ENCODE measurements at regions not wholly inside any gene's neighbourhood (a gene's known extent, or its start where the extent isn't known, plus 50 kb on each side); places are given as distances from the start of the nearest gene placed in this dataset.

- H3K4me3 ChIP-seq (ENCODE audit: severe bottlenecking) = no peak overlapping the region
- no peaks in the 10 kb centered on the region for H3K36me3 ChIP-seq (ENCODE audit: low read depth)
- H3K4me1 ChIP-seq (ENCODE audit: insufficient read depth, poor library complexity, severe bottlenecking) = no peaks in the 10 kb centered on the region
- no peak for TF ChIP-seq CTCF (IDR thresholded peaks at IDR 0.05; ENCODE audit: poor library complexity, severe bottlenecking)
- H3K27ac ChIP-seq (ENCODE audit: poor library complexity, severe bottlenecking) = no peak overlapping the region
- DNase-seq (ENCODE audit: low spot score) (no peak), ATAC-seq (ENCODE audit: low read depth) (no peak)
- H3K27me3 ChIP-seq (ENCODE audit: insufficient read depth, poor library complexity, severe bottlenecking) = no peaks in the 10 kb centered on the region
- no peaks in the 10 kb centered on the region for H3K9me3 ChIP-seq (ENCODE audit: severe bottlenecking)
These were observed 64.3 kb upstream of the PRSS16 start for GRCh38 chr6:27183060-27183832.

- DNase-seq (ENCODE audit: low spot score) (no peak), ATAC-seq (ENCODE audit: low read depth) (no peak)
- no peaks in the 10 kb centered on the region for H3K36me3 ChIP-seq (ENCODE audit: low read depth)
- no peaks in the 10 kb centered on the region for H3K9me3 ChIP-seq (ENCODE audit: severe bottlenecking)
- peak overlapping the region; percentile 79 for H3K27ac ChIP-seq (ENCODE audit: poor library complexity, severe bottlenecking)
- H3K27me3 ChIP-seq (ENCODE audit: insufficient read depth, poor library complexity, severe bottlenecking) = no peaks in the 10 kb centered on the region
- no peak for TF ChIP-seq CTCF (IDR thresholded peaks at IDR 0.05; ENCODE audit: poor library complexity, severe bottlenecking)
- H3K4me3 ChIP-seq (ENCODE audit: severe bottlenecking) = peak overlapping the region; percentile 54
- H3K4me1 ChIP-seq (ENCODE audit: insufficient read depth, poor library complexity, severe bottlenecking) = no peaks in the 10 kb centered on the region
These were observed 60.1 kb upstream of the PRSS16 start for GRCh38 chr6:27187231-27188060.

GRCh38 chr6:27188061-27188884 lies 59.2 kb upstream of the PRSS16 start:
- no peak for TF ChIP-seq CTCF (IDR thresholded peaks at IDR 0.05; ENCODE audit: poor library complexity, severe bottlenecking)
- H3K9me3 ChIP-seq (ENCODE audit: severe bottlenecking) = no peaks in the 10 kb centered on the region
- H3K4me1 ChIP-seq (ENCODE audit: insufficient read depth, poor library complexity, severe bottlenecking) = no peaks in the 10 kb centered on the region
- ATAC-seq (ENCODE audit: low read depth) (peak; percentile 87), DNase-seq (ENCODE audit: low spot score) (no peak)
- H3K27ac ChIP-seq (ENCODE audit: poor library complexity, severe bottlenecking) = peak overlapping the region; percentile 79
- no peaks in the 10 kb centered on the region for H3K36me3 ChIP-seq (ENCODE audit: low read depth)
- peak overlapping the region; percentile 54 for H3K4me3 ChIP-seq (ENCODE audit: severe bottlenecking)
- H3K27me3 ChIP-seq (ENCODE audit: insufficient read depth, poor library complexity, severe bottlenecking) = no peaks in the 10 kb centered on the region

- Histone ChIP-seq H3K36me3 (ENCODE audit: low read depth) (no peaks in the 10 kb centered on the region), H3K9me3 (ENCODE audit: severe bottlenecking) (no peaks in the 10 kb centered on the region), H3K4me3 (ENCODE audit: severe bottlenecking) (peak overlapping the region; percentile 54), H3K27me3 (ENCODE audit: insufficient read depth, poor library complexity, severe bottlenecking) (no peaks in the 10 kb centered on the region), H3K4me1 (ENCODE audit: insufficient read depth, poor library complexity, severe bottlenecking) (no peaks in the 10 kb centered on the region), H3K27ac (ENCODE audit: poor library complexity, severe bottlenecking) (peak overlapping the region; percentile 79)
- TF ChIP-seq CTCF (IDR thresholded peaks at IDR 0.05; ENCODE audit: poor library complexity, severe bottlenecking) = peak; percentile 91
- ATAC-seq (ENCODE audit: low read depth) = peak; percentile 77
- no peak for DNase-seq (ENCODE audit: low spot score)
These were observed 58.5 kb upstream of the PRSS16 start for GRCh38 chr6:27188885-27189418.
